ENCODE measurements at regions not wholly inside any gene's neighbourhood (a gene's known extent, or its start where the extent isn't known, plus 50 kb on each side); places are given as distances from the start of the nearest gene placed in this dataset.

GRCh38 chr22:48516571-48516970 is 1311.1 kb downstream of the BRD1 start:
- H3K36me3 ChIP-seq (ENCODE audit: control insufficient read depth, insufficient read depth, low read length) = no peaks in the 10 kb centered on the region
- H3K27me3 ChIP-seq (ENCODE audit: control insufficient read depth, insufficient read depth, low read length) = no peaks in the 10 kb centered on the region
- H3K4me3 ChIP-seq (ENCODE audit: low read length) = no peak overlapping the region
- H3K27ac ChIP-seq (ENCODE audit: low read depth, low read length) = no peak overlapping the region
- no peak overlapping the region for H3K9ac ChIP-seq (ENCODE audit: low read length)
- H3K4me1 ChIP-seq (ENCODE audit: control insufficient read depth, insufficient read depth, low read length) = no peaks in the 10 kb centered on the region

DNA sequence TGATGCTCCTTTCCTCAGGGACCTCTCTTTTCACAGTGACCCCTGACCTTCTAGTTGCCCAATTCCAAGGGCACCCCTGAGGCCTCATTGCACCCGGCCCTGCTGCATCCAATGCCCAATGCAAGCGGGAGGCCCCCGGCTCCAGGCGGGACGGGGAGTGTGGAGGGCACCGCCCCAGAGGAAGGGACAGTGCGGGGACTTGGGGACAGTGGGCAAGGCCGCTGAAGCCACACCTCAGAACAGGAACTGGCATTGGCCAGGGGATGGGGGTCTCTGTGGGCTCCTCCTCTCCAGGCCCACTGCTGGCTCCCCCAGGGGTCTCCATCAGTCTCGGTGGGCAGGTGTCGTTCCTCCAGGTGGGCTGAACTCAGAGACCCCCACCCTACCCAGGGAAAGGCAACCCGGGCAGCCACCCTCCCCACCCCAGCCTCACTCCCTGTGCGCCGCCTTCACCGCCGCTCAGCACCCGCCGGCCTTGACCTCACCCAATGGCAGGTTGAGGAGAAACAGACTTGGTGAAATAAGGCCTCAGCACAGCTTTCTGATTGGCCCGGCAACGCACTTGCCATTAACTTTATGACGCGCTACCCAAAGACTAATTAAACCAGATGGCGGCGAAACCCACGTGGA is 1312.0 kb downstream of the BRD1 start:
- Histone ChIP-seq H3K4me3 (ENCODE audit: low read length) (no peak overlapping the region), H3K9ac (ENCODE audit: low read length) (no peak overlapping the region), H3K4me1 (ENCODE audit: control insufficient read depth, insufficient read depth, low read length) (no peaks in the 10 kb centered on the region), H3K27ac (ENCODE audit: low read depth, low read length) (no peak overlapping the region), H3K27me3 (ENCODE audit: control insufficient read depth, insufficient read depth, low read length) (no peaks in the 10 kb centered on the region), H3K36me3 (ENCODE audit: control insufficient read depth, insufficient read depth, low read length) (no peaks in the 10 kb centered on the region)

GRCh38 chr22:48513929-48514328 is 1313.7 kb downstream of the BRD1 start:
- no peaks in the 10 kb centered on the region for H3K36me3 ChIP-seq (ENCODE audit: control insufficient read depth, insufficient read depth, low read length)
- H3K27me3 ChIP-seq (ENCODE audit: control insufficient read depth, insufficient read depth, low read length) = no peaks in the 10 kb centered on the region
- no peak overlapping the region for H3K9ac ChIP-seq (ENCODE audit: low read length)
- H3K27ac ChIP-seq (ENCODE audit: low read depth, low read length) = no peak overlapping the region
- H3K4me1 ChIP-seq (ENCODE audit: control insufficient read depth, insufficient read depth, low read length) = no peaks in the 10 kb centered on the region
- H3K4me3 ChIP-seq (ENCODE audit: low read length) = no peak overlapping the region

GRCh38 chr22:48513446-48513845 is 1314.2 kb downstream of the BRD1 start:
- H3K36me3 ChIP-seq (ENCODE audit: control insufficient read depth, insufficient read depth, low read length) = no peaks in the 10 kb centered on the region
- no peak overlapping the region for H3K9ac ChIP-seq (ENCODE audit: low read length)
- no peaks in the 10 kb centered on the region for H3K27me3 ChIP-seq (ENCODE audit: control insufficient read depth, insufficient read depth, low read length)
- H3K27ac ChIP-seq (ENCODE audit: low read depth, low read length) = no peak overlapping the region
- H3K4me1 ChIP-seq (ENCODE audit: control insufficient read depth, insufficient read depth, low read length) = no peaks in the 10 kb centered on the region
- H3K4me3 ChIP-seq (ENCODE audit: low read length) = no peak overlapping the region

DNA sequence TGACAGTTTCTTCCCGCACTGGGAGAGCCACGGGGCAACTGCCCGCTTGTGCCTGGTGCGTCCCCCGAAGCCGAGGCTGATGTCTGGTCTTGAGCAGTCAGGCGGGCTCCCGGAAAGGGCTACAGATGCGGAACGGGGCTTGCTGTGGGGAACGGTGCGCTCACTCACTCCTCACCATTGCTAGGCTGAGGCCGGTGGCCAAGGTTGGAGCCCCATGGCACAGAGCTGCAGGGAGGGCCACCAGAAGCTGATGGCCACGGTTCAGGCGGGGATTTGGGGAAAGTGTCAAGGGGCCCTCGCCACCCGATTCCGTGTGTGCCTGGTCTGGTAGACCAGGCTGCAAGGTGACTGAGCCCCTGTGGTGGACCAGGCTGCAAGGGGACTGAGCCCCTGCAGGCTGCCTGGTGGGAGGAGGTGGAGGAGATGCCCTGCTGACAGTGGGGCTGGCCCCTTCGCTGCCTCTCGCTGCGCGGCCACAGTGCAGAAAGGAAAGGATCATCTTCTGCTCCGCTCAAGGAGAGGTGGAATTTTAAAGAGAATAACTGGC is 1315.8 kb downstream of the BRD1 start:
- Histone ChIP-seq H3K27me3 (ENCODE audit: control insufficient read depth, insufficient read depth, low read length) (no peaks in the 10 kb centered on the region), H3K4me3 (ENCODE audit: low read length) (no peak overlapping the region), H3K4me1 (ENCODE audit: control insufficient read depth, insufficient read depth, low read length) (no peaks in the 10 kb centered on the region), H3K9ac (ENCODE audit: low read length) (no peak overlapping the region), H3K36me3 (ENCODE audit: control insufficient read depth, insufficient read depth, low read length) (no peaks in the 10 kb centered on the region), H3K27ac (ENCODE audit: low read depth, low read length) (no peak overlapping the region)

- Histone ChIP-seq H3K36me3 (ENCODE audit: control insufficient read depth, insufficient read depth, low read length) (no peaks in the 10 kb centered on the region), H3K27me3 (ENCODE audit: control insufficient read depth, insufficient read depth, low read length) (no peaks in the 10 kb centered on the region), H3K9ac (ENCODE audit: low read length) (no peak overlapping the region), H3K4me1 (ENCODE audit: control insufficient read depth, insufficient read depth, low read length) (no peaks in the 10 kb centered on the region), H3K27ac (ENCODE audit: low read depth, low read length) (no peak overlapping the region), H3K4me3 (ENCODE audit: low read length) (no peak overlapping the region)
Observed at GRCh38 chr22:48511211-48511610, 1316.5 kb downstream of the BRD1 start.

- no peaks in the 10 kb centered on the region for H3K36me3 ChIP-seq (ENCODE audit: control insufficient read depth, insufficient read depth, low read length)
Observed at GRCh38 chr22:48510599-48510998, 1317.1 kb downstream of the BRD1 start.

DNA sequence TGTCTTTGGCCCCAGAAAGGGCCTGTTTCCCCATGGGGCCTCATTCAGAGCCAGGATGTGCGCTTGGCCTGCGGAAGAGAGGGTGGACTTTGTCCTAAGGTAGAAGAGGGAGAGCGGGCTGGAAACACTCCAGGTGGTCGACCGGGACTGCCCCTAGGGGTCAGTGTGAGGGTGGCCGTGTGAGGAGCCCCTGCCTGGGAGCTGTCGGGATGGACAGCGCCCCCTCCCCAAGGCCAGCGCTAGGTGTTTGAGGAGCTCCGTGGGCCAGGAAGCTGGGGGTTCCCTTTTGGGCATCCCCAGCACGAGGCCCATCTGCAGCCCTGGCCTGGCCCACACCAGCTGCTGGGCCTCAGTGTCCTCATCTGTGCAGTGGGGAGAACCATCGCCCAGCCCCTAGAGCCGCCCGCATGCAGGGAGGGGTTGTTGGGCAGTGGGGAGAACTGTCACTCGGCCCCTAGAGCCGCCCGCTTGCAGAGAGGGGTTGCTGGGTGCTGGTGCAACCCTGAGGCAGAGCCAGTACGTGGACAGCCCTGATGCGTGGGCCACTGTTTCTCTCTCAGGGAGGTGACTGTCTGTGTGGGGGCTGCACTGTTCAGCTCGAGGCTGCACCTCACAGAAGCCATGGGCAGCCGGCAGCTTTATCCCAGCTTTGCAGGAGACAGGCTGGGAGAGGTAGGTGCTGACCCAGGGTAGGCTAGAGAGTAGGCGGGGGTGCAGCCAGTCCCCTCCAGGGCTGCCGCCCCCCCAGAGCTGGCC is 1319.9 kb downstream of the BRD1 start:
- no peaks in the 10 kb centered on the region for H3K36me3 ChIP-seq (ENCODE audit: control insufficient read depth, insufficient read depth, low read length)
- H3K4me1 ChIP-seq (ENCODE audit: control insufficient read depth, insufficient read depth, low read length) = no peaks in the 10 kb centered on the region
- H3K4me3 ChIP-seq (ENCODE audit: low read length) = no peak overlapping the region
- no peak overlapping the region for H3K27ac ChIP-seq (ENCODE audit: low read depth, low read length)
- no peaks in the 10 kb centered on the region for H3K27me3 ChIP-seq (ENCODE audit: control insufficient read depth, insufficient read depth, low read length)
- H3K9ac ChIP-seq (ENCODE audit: low read length) = no peak overlapping the region

More at GRCh38 chr22:48510599-48510998, 1317.1 kb downstream of the BRD1 start:
- H3K9ac ChIP-seq (ENCODE audit: low read length) = no peak overlapping the region
- no peaks in the 10 kb centered on the region for H3K4me1 ChIP-seq (ENCODE audit: control insufficient read depth, insufficient read depth, low read length)
- H3K27me3 ChIP-seq (ENCODE audit: control insufficient read depth, insufficient read depth, low read length) = no peaks in the 10 kb centered on the region
- H3K4me3 ChIP-seq (ENCODE audit: low read length) = no peak overlapping the region
- H3K27ac ChIP-seq (ENCODE audit: low read depth, low read length) = no peak overlapping the region

- no peaks in the 10 kb centered on the region for H3K36me3 ChIP-seq (ENCODE audit: control insufficient read depth, insufficient read depth, low read length)
- no peaks in the 10 kb centered on the region for H3K27me3 ChIP-seq (ENCODE audit: control insufficient read depth, insufficient read depth, low read length)
- no peaks in the 10 kb centered on the region for H3K4me1 ChIP-seq (ENCODE audit: control insufficient read depth, insufficient read depth, low read length)
- no peak overlapping the region for H3K4me3 ChIP-seq (ENCODE audit: low read length)
- H3K9ac ChIP-seq (ENCODE audit: low read length) = no peak overlapping the region
- no peak overlapping the region for H3K27ac ChIP-seq (ENCODE audit: low read depth, low read length)
Observed at GRCh38 chr22:48507171-48507570, 1320.5 kb downstream of the BRD1 start.

DNA sequence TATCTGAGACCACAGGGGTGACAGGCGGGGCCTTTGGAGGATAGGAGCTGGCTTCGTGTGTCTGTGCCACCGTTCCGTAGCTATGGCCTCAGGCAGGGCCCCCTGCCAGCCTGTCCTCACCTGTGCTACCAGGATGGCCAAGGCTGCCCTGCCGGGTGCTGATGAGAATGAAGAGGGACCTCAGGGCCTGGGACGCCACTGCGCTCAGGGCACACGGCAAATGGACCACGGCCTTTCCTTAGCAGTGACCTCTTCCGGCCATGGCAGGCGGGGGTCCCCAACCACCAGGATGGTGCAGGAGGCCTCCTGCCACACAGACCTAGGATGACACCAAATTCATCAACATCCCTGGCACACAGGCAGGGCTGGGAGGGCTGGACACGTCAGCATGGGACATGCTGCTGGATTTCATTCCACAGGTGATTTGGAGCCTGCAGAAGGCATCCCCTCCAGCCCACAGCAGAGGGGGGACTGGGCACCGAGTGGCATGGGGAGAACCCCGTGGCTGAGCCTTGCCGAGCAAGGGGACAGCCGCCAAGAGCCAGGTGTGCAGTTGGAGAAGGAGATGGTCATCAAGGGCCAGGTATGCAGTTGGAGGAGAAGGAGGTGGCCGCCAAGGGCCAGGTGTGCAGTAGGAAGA is 1321.0 kb downstream of the BRD1 start:
- H3K36me3 ChIP-seq (ENCODE audit: control insufficient read depth, insufficient read depth, low read length) = no peaks in the 10 kb centered on the region
- no peaks in the 10 kb centered on the region for H3K4me1 ChIP-seq (ENCODE audit: control insufficient read depth, insufficient read depth, low read length)
- no peak overlapping the region for H3K9ac ChIP-seq (ENCODE audit: low read length)
- no peak overlapping the region for H3K4me3 ChIP-seq (ENCODE audit: low read length)
- H3K27ac ChIP-seq (ENCODE audit: low read depth, low read length) = no peak overlapping the region
- H3K27me3 ChIP-seq (ENCODE audit: control insufficient read depth, insufficient read depth, low read length) = no peaks in the 10 kb centered on the region

DNA sequence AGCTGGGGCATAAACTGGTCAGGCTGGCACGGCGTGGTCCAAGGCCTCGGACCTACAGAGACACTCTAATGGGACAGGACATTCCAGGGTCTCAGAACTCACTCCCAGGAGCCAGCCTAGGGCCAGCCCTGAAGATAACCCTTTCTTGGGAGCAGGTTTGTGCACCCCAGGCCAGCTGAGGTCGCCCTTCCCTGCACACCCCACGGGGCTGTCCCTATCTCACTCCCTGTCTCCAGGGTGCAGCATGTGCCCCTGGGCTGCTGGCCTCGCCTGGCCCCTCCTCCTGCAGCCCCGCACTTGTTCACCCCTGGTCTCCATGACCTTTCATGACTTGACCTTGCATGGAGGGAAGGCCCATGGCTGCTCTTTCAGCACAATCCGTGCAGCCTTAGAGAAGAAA is 1321.8 kb downstream of the BRD1 start:
- Histone ChIP-seq H3K27ac (ENCODE audit: low read depth, low read length) (no peak overlapping the region), H3K4me1 (ENCODE audit: control insufficient read depth, insufficient read depth, low read length) (no peaks in the 10 kb centered on the region), H3K27me3 (ENCODE audit: control insufficient read depth, insufficient read depth, low read length) (no peaks in the 10 kb centered on the region), H3K36me3 (ENCODE audit: control insufficient read depth, insufficient read depth, low read length) (no peaks in the 10 kb centered on the region), H3K9ac (ENCODE audit: low read length) (no peak overlapping the region), H3K4me3 (ENCODE audit: low read length) (no peak overlapping the region)

GRCh38 chr22:48504519-48505140 is 1323.0 kb downstream of the BRD1 start:
- Histone ChIP-seq H3K27me3 (ENCODE audit: control insufficient read depth, insufficient read depth, low read length) (no peaks in the 10 kb centered on the region), H3K27ac (ENCODE audit: low read depth, low read length) (no peak overlapping the region), H3K4me3 (ENCODE audit: low read length) (no peak overlapping the region), H3K36me3 (ENCODE audit: control insufficient read depth, insufficient read depth, low read length) (no peaks in the 10 kb centered on the region), H3K9ac (ENCODE audit: low read length) (no peak overlapping the region), H3K4me1 (ENCODE audit: control insufficient read depth, insufficient read depth, low read length) (no peaks in the 10 kb centered on the region)
